ENCODE measurements at regions not wholly inside any gene's neighbourhood (a gene's known extent, or its start where the extent isn't known, plus 50 kb on each side); places are given as distances from the start of the nearest gene placed in this dataset.

GRCh38 chr12:88633312-88633711 lies 53.0 kb upstream of the KITLG start:
- in situ Hi-C loops (cut with MboI; ENCODE audit: low sequenced_read_pairs in 4 of 4), result no loop called here
- no peak for TF ChIP-seq CTCF (IDR thresholded peaks at IDR 0.05 in 4 of 5, conservative IDR thresholded peaks at IDR 0.05 in 1 of 5)
- TF ChIP-seq POLR2A (IDR thresholded peaks at IDR 0.05), result no peak

GRCh38 chr12:88630561-88630960 lies 50.3 kb upstream of the KITLG start:
- TF ChIP-seq CTCF (IDR thresholded peaks at IDR 0.05 in 4 of 5, conservative IDR thresholded peaks at IDR 0.05 in 1 of 5), result no peak
- no peak for TF ChIP-seq POLR2A (IDR thresholded peaks at IDR 0.05)
- no peaks in the 10 kb centered on the region for H3K27me3 ChIP-seq
- intact Hi-C loops (cut with DNase I; ENCODE audit: low total_unique reads), result no loop called here
- H3K4me3 ChIP-seq, result no peak overlapping the region
- H3K36me3 ChIP-seq, result no peaks in the 10 kb centered on the region
- no peaks in the 10 kb centered on the region for H3K4me1 ChIP-seq
- H3K27ac ChIP-seq, result no peak overlapping the region
- in situ Hi-C loops (cut with MboI; ENCODE audit: low sequenced_read_pairs in 4 of 4), result no loop called here
- ATAC-seq (no peak), DNase-seq (no peak)
- H3K9me3 ChIP-seq, result no peaks in the 10 kb centered on the region

More at GRCh38 chr12:88633312-88633711, 53.0 kb upstream of the KITLG start:
- ATAC-seq (no peak), DNase-seq (no peak)
- no peak overlapping the region for H3K4me3 ChIP-seq
- H3K4me1 ChIP-seq, result no peaks in the 10 kb centered on the region
- H3K9me3 ChIP-seq, result no peaks in the 10 kb centered on the region
- H3K36me3 ChIP-seq, result no peaks in the 10 kb centered on the region
- H3K27me3 ChIP-seq, result no peaks in the 10 kb centered on the region
- intact Hi-C loops (cut with DNase I; ENCODE audit: low total_unique reads), result no loop called here
- H3K27ac ChIP-seq, result no peak overlapping the region
